Upper lobe of left lung (tissue), 6 donors: ENCODE measurements at regions not wholly inside any gene's neighbourhood (a gene's known extent, or its start where the extent isn't known, plus 50 kb on each side); places are given as distances from the start of the nearest gene placed in this dataset.

Experiments
- ATAC-seq, 2 donors: fragments of 200-7000 bp; cut with Tn5 transposase; one replicate each; pipeline ENCODE4 v1.9.1; 2022; ENCODE audit warnings: mild to moderate bottlenecking in 2 of 2, moderate library complexity in 2 of 2; ENCODE audit not compliant: low FRiP score in 2 of 2
- DNase-seq, 2 donors: peaks; one replicate each; pipeline ENCODE4 v3.0.0-alpha.2; 2019 to 2020
- H3K27ac ChIP-seq, 4 donors: fragments of 200-600 bp; sonication (generic); one replicate each; pipeline ENCODE4 v1.5.1; 2016 to 2019
- H3K27me3 ChIP-seq, 4 donors: fragments of 200-600 bp; sonication (generic); one replicate each; pipeline ENCODE4 v1.5.1; 2017 to 2019
- H3K36me3 ChIP-seq, 4 donors: fragments of 200-600 bp; sonication (generic); one replicate each; pipeline ENCODE4 v1.5.1; 2016 to 2019
- H3K4me1 ChIP-seq, 4 donors: fragments of 200-600 bp; sonication (generic); one replicate each; pipeline ENCODE4 v1.5.1; 2018 to 2019
- H3K4me3 ChIP-seq, 4 donors: fragments of 200-600 bp; sonication (generic); one replicate each; pipeline ENCODE4 v1.5.1; 2017 to 2019; ENCODE audit warnings: mild to moderate bottlenecking in 2 of 4, moderate library complexity in 1 of 4
- H3K9me3 ChIP-seq, 4 donors: fragments of 200-600 bp; sonication (generic); one replicate each; pipeline ENCODE4 v1.5.1; 2018 to 2019
- EP300 ChIP-seq, 4 donors: sonication (generic); formaldehyde crosslinking; IDR thresholded peaks; one replicate each; pipeline ENCODE4 v1.5.1; 2017; ENCODE audit warnings: antibody characterized with exemption in 4 of 4, control low read depth in 2 of 4
- POLR2A ChIP-seq, 4 donors: fragments of 450-650 bp; IDR thresholded peaks; one replicate each; pipeline ENCODE4 v1.5.1; 2016 to 2017; ENCODE audit warnings: antibody characterized with exemption in 4 of 4, mild to moderate bottlenecking in 2 of 4
- POLR2AphosphoS5 ChIP-seq, 2 donors: sonication (generic); formaldehyde crosslinking; IDR thresholded peaks; one replicate each; pipeline ENCODE4 v1.5.1; 2017; ENCODE audit warnings: antibody characterized with exemption in 2 of 2
- WGBS, 2 donors: methylation state at CpG; one replicate each; pipeline ENCODE4 v1.1.5; 2017 to 2018; 5-methylcytosine and 5-hydroxymethylcytosine counted together
- TF ChIP-seq, protein P1 (sequence below), 6 experiments: fragments of 450-650 bp in 4 of 6; fragments of 200-600 bp in 2 of 6; sonication (generic) in 2 of 6; IDR thresholded peaks; one replicate each; pipeline ENCODE4 v1.5.1; 2016 to 2019; ENCODE audit warnings: antibody characterized with exemption in 6 of 6
- donor health status: DM: no; HTN: no; CAD: no; lungs with moderate emphysema.
- donor health status: DM: no; HTN: yes; CAD: no; lungs with severe emphysema.

DNA sequence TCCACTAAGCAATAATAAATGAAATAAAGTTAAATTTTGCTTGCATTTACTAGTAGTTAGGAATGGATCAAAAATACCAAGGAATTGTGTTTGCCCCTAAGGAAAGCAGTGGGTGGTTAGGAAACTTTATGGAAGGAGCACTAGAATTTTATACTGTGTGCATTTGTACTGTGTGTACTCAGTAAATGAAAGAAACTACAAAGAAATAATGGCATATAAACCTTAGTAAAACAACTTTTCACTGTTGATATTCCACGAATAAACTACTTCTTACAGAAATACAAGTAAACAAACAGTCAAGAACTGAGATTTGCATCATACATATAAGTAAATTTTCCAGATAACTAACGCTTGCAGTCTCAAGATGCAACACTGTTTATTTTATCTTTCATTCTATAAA is 103.7 kb upstream of the PARP8 start:
- H3K27ac ChIP-seq, result no peak overlapping the region
- 57 to 78% methylated on average over 2 of the region's 2 CpGs for WGBS, 2 donors
- no peaks in the 10 kb centered on the region for H3K36me3 ChIP-seq
- TF ChIP-seq, protein P1, sequence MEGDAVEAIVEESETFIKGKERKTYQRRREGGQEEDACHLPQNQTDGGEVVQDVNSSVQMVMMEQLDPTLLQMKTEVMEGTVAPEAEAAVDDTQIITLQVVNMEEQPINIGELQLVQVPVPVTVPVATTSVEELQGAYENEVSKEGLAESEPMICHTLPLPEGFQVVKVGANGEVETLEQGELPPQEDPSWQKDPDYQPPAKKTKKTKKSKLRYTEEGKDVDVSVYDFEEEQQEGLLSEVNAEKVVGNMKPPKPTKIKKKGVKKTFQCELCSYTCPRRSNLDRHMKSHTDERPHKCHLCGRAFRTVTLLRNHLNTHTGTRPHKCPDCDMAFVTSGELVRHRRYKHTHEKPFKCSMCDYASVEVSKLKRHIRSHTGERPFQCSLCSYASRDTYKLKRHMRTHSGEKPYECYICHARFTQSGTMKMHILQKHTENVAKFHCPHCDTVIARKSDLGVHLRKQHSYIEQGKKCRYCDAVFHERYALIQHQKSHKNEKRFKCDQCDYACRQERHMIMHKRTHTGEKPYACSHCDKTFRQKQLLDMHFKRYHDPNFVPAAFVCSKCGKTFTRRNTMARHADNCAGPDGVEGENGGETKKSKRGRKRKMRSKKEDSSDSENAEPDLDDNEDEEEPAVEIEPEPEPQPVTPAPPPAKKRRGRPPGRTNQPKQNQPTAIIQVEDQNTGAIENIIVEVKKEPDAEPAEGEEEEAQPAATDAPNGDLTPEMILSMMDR (IDR thresholded peaks at IDR 0.05), result no peak
- no peak for TF ChIP-seq POLR2A (IDR thresholded peaks at IDR 0.05)
- TF ChIP-seq POLR2AphosphoS5 (IDR thresholded peaks at IDR 0.05), result no peak
- TF ChIP-seq EP300 (IDR thresholded peaks at IDR 0.05), result no peak
- no peak overlapping the region for H3K4me3 ChIP-seq
- ATAC-seq (no peak), DNase-seq (no peak)
- peaks cover 0 to 3% (median 0%) of the 10 kb centered on the region in 4 donors for H3K4me1 ChIP-seq
- no peaks in the 10 kb centered on the region for H3K9me3 ChIP-seq
- no peaks in the 10 kb centered on the region for H3K27me3 ChIP-seq

DNA sequence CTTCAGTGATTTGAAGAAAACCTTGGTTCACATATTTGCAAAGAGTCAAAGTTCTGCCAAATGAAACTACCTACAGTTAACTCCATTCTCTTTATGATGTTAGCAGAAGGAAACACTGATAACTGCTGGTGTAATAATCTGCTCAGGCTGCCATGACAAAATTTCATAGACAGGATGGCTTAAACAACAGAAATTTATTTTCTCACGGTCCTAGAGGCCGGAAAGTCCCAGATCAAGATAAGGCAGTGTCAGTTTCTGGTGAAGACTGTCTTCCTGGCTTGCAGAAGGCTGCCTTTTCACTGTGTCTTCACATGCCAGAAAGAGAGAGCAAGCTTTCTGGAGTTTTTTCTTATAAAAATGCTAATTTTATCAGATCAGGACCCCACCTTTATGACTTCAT is 102.4 kb upstream of the PARP8 start:
- Histone ChIP-seq H3K27me3 (no peaks in the 10 kb centered on the region), H3K4me3 (no peak overlapping the region), H3K9me3 (no peaks in the 10 kb centered on the region), H3K36me3 (no peaks in the 10 kb centered on the region), H3K4me1 (peaks cover 0 to 3% (median 0%) of the 10 kb centered on the region in 4 donors), H3K27ac (no peak overlapping the region)
- DNase-seq (no peak), ATAC-seq (no peak)
- 17 to 20% methylated on average over 2 of the region's 2 CpGs for WGBS, 2 donors
- no peak for TF ChIP-seq EP300 (IDR thresholded peaks at IDR 0.05)
- no peak for TF ChIP-seq POLR2AphosphoS5 (IDR thresholded peaks at IDR 0.05)

DNA sequence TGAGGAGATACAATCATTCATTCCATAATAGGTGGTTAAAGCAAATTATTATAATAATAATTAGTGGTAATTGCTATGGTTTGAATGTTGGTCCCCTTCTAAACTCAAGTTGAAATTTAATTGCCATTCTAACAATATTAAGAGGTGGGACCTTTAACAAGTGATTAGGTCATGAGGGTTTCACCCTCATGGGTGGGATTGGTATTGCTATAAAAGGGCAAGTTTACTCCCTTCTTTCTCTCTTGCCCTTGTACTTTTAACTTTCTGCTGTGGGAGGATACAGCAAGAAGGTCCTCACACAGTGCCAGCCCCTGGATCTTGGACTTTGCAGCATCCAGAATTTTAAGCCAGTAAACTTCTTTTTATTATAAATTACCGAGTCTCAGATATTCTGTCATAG is 101.9 kb upstream of the PARP8 start:
- H3K27me3 ChIP-seq, result no peaks in the 10 kb centered on the region
- no peak for DNase-seq
- 91 to 97% methylated on average over 1 of the region's 1 CpG for WGBS, 2 donors
- TF ChIP-seq POLR2A (IDR thresholded peaks at IDR 0.05), result no peak
- no peak for TF ChIP-seq POLR2AphosphoS5 (IDR thresholded peaks at IDR 0.05)
- TF ChIP-seq EP300 (IDR thresholded peaks at IDR 0.05), result no peak
- TF ChIP-seq, protein P1 (IDR thresholded peaks at IDR 0.05), result no peak
- no peak overlapping the region for H3K4me3 ChIP-seq
- no peaks in the 10 kb centered on the region for H3K36me3 ChIP-seq
- H3K4me1 ChIP-seq, result peaks cover 0 to 3% (median 0%) of the 10 kb centered on the region in 4 donors
- no peak overlapping the region for H3K27ac ChIP-seq
- ATAC-seq, result no peak
- no peaks in the 10 kb centered on the region for H3K9me3 ChIP-seq

DNA sequence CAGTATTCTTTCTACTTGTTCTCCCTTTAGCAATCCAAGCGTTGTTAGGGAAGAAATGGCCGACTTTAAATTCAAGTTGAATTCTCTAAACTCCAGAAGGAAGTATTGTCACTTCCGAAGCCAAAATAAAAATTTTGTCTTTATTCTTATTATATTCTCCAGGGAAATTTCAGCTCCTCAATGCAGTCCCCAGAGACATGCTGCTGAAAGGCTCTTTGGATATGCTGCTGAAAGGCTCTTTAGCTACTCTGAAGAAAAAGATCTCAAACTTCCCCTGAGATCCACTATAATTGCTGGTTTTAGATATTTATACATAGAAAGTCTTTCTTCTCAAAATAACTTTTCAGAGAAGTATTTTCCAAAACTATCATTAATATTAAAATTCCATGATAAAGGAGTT is 92.3 kb upstream of the PARP8 start:
- no peaks in the 10 kb centered on the region for H3K27me3 ChIP-seq
- no peaks in the 10 kb centered on the region for H3K36me3 ChIP-seq
- no peak for DNase-seq
- TF ChIP-seq POLR2AphosphoS5 (IDR thresholded peaks at IDR 0.05) (no peak), POLR2A (IDR thresholded peaks at IDR 0.05) (no peak), EP300 (IDR thresholded peaks at IDR 0.05) (no peak)
- TF ChIP-seq, protein P1 (IDR thresholded peaks at IDR 0.05), result no peak
- no peak overlapping the region for H3K4me3 ChIP-seq
- 57 to 59% methylated on average over 3 of the region's 3 CpGs for WGBS, 2 donors
- ATAC-seq, result no peak
- H3K9me3 ChIP-seq, result no peaks in the 10 kb centered on the region
- H3K4me1 ChIP-seq, result no peaks in the 10 kb centered on the region
- H3K27ac ChIP-seq, result no peak overlapping the region

DNA sequence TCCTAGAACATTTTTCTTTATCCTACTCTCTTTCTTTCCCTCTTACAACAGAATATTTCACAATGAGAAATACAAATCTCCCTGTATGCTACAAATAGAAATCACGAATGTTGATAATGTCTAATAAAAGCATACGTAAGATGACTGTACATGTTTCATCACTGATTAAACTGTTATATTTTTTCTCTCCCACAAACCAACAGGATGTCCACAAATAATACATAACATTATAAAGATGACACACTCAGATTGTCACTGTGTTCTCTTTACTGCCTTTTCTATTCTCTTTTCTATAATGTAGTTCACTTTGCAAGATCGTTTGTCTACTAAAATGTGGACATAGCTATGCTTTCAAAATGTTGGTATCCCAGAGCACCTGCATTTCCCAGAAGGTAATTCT is 90.7 kb upstream of the PARP8 start:
- H3K27ac ChIP-seq, result no peak overlapping the region
- H3K4me3 ChIP-seq, result no peak overlapping the region
- no peak for DNase-seq
- WGBS, 2 donors, result 51 to 53% methylated on average over 3 of the region's 3 CpGs
- no peaks in the 10 kb centered on the region for H3K36me3 ChIP-seq
- no peaks in the 10 kb centered on the region for H3K9me3 ChIP-seq
- ATAC-seq, result no peak
- no peaks in the 10 kb centered on the region for H3K4me1 ChIP-seq
- no peak for TF ChIP-seq EP300 (IDR thresholded peaks at IDR 0.05)
- no peak for TF ChIP-seq POLR2AphosphoS5 (IDR thresholded peaks at IDR 0.05)
- no peak for TF ChIP-seq POLR2A (IDR thresholded peaks at IDR 0.05)
- TF ChIP-seq, protein P1 (IDR thresholded peaks at IDR 0.05), result no peak
- no peaks in the 10 kb centered on the region for H3K27me3 ChIP-seq
